ENCODE measurements at regions not wholly inside any gene's neighbourhood (a gene's known extent, or its start where the extent isn't known, plus 50 kb on each side); places are given as distances from the start of the nearest gene placed in this dataset.

DNA sequence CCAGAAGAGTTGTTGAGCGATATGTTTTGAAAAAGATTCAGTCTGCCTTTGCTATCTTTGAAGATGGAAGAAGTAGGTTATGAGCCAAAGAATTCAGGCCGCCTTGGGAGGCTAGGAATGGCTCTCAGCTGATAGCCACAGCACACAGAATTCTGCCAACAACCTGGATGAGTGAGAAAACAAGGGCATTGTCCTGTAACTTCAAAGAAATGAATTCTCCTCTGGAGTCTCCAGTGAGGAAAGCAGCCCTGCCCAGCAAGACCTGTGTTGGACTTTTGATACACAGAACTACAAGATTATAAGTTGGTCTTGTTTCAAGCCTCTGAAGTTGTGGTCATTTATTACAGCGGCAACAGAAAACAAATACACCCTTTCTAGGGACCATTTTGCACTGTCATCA, 509.9 kb upstream of the ZNF608 start:
- ChIA-PET SMC1A (ENCODE audit: uncharacterized antibody, unreplicated experiment) (no interaction called here), CTCF (no interaction called here), RAD21 (ENCODE audit: unreplicated experiment) (no interaction called here), POLR2A (no interaction called here)
- FAIRE-seq (no peak), DNase-seq (ENCODE audit: low read depth, low spot score) (no peak), ATAC-seq (no peak)
- Histone ChIP-seq H2AFZ (ENCODE audit: control insufficient read depth, low read depth, low read length) (no peak overlapping the region), H3K27me3 (replicated peaks in 1 of 2; ENCODE audit: control insufficient read depth in 2 of 2, insufficient read depth in 2 of 2, low read length in 1 of 2) (no peaks in the 10 kb centered on the region), H3K4me3 (no peak overlapping the region), H3K9ac (ENCODE audit: control insufficient read depth, insufficient read depth, low read length) (no peak overlapping the region), H3K9me3 (replicated peaks; ENCODE audit: control insufficient read depth, insufficient read depth, low read length) (no peaks in the 10 kb centered on the region; the same call in 1 of the 3 replicates), H3K27ac (ENCODE audit: control insufficient read depth, insufficient read depth) (no peak overlapping the region), H3K79me2 (ENCODE audit: control insufficient read depth, insufficient read depth, low read length) (no peaks in the 10 kb centered on the region), H3K4me2 (ENCODE audit: control insufficient read depth, insufficient read depth) (no peak overlapping the region), H3K4me1 (ENCODE audit: control insufficient read depth, insufficient read depth, low read length) (no peaks in the 10 kb centered on the region), H3K36me3 (ENCODE audit: control insufficient read depth in 2 of 2, insufficient read depth in 2 of 2, low read length in 1 of 2) (no peaks in the 10 kb centered on the region), H4K20me1 (ENCODE audit: control insufficient read depth, insufficient read depth) (no peaks in the 10 kb centered on the region)
- no peak for TF ChIP-seq ZBTB4 (CRISPR knock-in tag; IDR thresholded peaks at IDR 0.05)
- TF ChIP-seq EZH2 (IDR thresholded peaks at IDR 0.05; ENCODE audit: borderline replicate concordance, control insufficient read depth, low read depth, low read length): no peak
- TF ChIP-seq HDAC2 (IDR thresholded peaks at IDR 0.05): no peak
- no peak for TF ChIP-seq MTA2 (IDR thresholded peaks at IDR 0.05; ENCODE audit: low read depth)
- no peak for TF ChIP-seq RBBP5 (conservative IDR thresholded peaks at IDR 0.05)
- TF ChIP-seq EED (IDR thresholded peaks at IDR 0.05; ENCODE audit: low read depth): no peak
- TF ChIP-seq POLR2A (IDR thresholded peaks at IDR 0.05; ENCODE audit: low read depth, low read length): no peak
- no peak for TF ChIP-seq PKNOX1 (IDR thresholded peaks at IDR 0.05)
- TF ChIP-seq MXI1 (IDR thresholded peaks at IDR 0.05; ENCODE audit: low read depth, low read length): no peak
- TF ChIP-seq IRF3 (IDR thresholded peaks at IDR 0.05): no peak
- in situ Hi-C loops (cut with MboI): no loop called here
- intact Hi-C loops (cut with micrococcal nuclease; ENCODE audit: unreplicated experiment): loop anchor here (5.0 kb wide), 1 partner anchor 156 kb away; no protein-coding TSS in a partner anchor
- WGBS (ENCODE audit: insufficient coverage, insufficient replicate concordance, low lambda C conversion rate, missing lambda C conversion rate): 32% methylated on average over 3 of the region's 3 CpGs
- BruUV-seq (replicated peaks): no TSS peak

Measured in GM12878 (cell line).